ENCODE measurements at regions not wholly inside any gene's neighbourhood (a gene's known extent, or its start where the extent isn't known, plus 50 kb on each side); places are given as distances from the start of the nearest gene placed in this dataset.

- no peak for DNase-seq
Measured at GRCh38 chr20:24332956-24333355, 136.5 kb upstream of the SYNDIG1 start.

GRCh38 chr20:24331939-24332338 is 137.5 kb upstream of the SYNDIG1 start:
- no peak for DNase-seq

GRCh38 chr20:24328901-24329300 is 140.5 kb upstream of the SYNDIG1 start:
- DNase-seq, result no peak

GRCh38 chr20:24321973-24322372 is 147.5 kb upstream of the SYNDIG1 start:
- no peak for DNase-seq

- no peak for DNase-seq
Measured at GRCh38 chr20:24318569-24319352, 150.7 kb upstream of the SYNDIG1 start.

- peak; percentile 9 for DNase-seq
Measured at GRCh38 chr20:24317224-24317623, 152.2 kb upstream of the SYNDIG1 start.

GRCh38 chr20:24316731-24317130 is 152.7 kb upstream of the SYNDIG1 start:
- DNase-seq, result no peak

- DNase-seq, result no peak
Measured at GRCh38 chr20:24314053-24314452, 155.4 kb upstream of the SYNDIG1 start.

GRCh38 chr20:24309596-24309995 is 159.8 kb upstream of the SYNDIG1 start:
- no peak for DNase-seq

GRCh38 chr20:24305371-24305770 is 164.1 kb upstream of the SYNDIG1 start:
- DNase-seq, result peak; percentile 19

- no peak for DNase-seq
Measured at GRCh38 chr20:24304291-24304690, 165.1 kb upstream of the SYNDIG1 start.

- peak; percentile 24 for DNase-seq
Measured at GRCh38 chr20:24303393-24304170, 165.8 kb upstream of the SYNDIG1 start.

GRCh38 chr20:24297993-24298392 is 171.4 kb upstream of the SYNDIG1 start:
- no peak for DNase-seq

GRCh38 chr20:24296477-24297261 is 172.8 kb upstream of the SYNDIG1 start:
- DNase-seq, result no peak

GRCh38 chr20:24291014-24291413 is 178.4 kb upstream of the SYNDIG1 start:
- DNase-seq, result peak; percentile 8

GRCh38 chr20:24289737-24290481 is 179.5 kb upstream of the SYNDIG1 start:
- peak; percentile 94 for DNase-seq

GRCh38 chr20:24283186-24283585 is 186.2 kb upstream of the SYNDIG1 start:
- DNase-seq, result no peak

- DNase-seq, result no peak
Measured at GRCh38 chr20:24277196-24277595, 192.2 kb upstream of the SYNDIG1 start.

- DNase-seq, result no peak
Measured at GRCh38 chr20:24275946-24276705, 193.3 kb upstream of the SYNDIG1 start.

- DNase-seq, result peak; percentile 76
Measured at GRCh38 chr20:24273251-24273650, 196.2 kb upstream of the SYNDIG1 start.

- DNase-seq, result no peak
Measured at GRCh38 chr20:24261351-24261750, 208.1 kb upstream of the SYNDIG1 start.

- no peak for DNase-seq
Measured at GRCh38 chr20:24257171-24257570, 212.3 kb upstream of the SYNDIG1 start.

Measured in MV-4-11 (cell line).